ENCODE measurements at regions not wholly inside any gene's neighbourhood (a gene's known extent, or its start where the extent isn't known, plus 50 kb on each side); places are given as distances from the start of the nearest gene placed in this dataset.

DNA sequence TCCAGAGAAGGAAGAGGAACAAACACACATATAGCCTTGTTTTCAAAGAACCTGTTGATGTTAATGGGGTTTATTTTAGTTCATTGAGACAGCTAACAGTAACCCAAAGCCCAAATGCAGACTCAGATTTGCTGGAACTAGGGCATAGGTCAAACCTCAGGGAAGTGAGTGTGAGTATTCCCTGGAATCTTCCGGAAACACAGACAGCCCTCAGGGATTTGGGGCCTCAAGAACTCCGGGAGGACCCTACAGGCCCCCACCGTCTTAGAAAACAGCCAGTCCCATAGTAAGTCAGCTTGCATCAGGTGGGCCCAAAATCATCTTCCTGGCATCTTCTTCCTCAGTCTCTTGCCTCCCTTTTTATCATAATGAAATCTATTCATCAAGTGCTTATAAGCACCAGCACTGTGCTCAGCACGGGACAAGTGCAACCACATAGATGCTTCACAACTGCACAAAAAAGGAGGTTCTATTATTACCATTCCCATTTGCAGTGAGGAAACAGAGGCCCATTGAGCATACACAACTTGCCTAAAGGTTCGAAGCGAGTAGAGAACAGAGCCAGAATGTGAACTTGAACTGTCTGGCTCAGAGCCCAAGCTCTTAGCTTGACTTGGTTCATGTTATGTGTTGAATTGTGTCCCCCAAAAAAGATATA lies 50.2 kb upstream of the BCL11A start:
- no peak for DNase-seq

DNA sequence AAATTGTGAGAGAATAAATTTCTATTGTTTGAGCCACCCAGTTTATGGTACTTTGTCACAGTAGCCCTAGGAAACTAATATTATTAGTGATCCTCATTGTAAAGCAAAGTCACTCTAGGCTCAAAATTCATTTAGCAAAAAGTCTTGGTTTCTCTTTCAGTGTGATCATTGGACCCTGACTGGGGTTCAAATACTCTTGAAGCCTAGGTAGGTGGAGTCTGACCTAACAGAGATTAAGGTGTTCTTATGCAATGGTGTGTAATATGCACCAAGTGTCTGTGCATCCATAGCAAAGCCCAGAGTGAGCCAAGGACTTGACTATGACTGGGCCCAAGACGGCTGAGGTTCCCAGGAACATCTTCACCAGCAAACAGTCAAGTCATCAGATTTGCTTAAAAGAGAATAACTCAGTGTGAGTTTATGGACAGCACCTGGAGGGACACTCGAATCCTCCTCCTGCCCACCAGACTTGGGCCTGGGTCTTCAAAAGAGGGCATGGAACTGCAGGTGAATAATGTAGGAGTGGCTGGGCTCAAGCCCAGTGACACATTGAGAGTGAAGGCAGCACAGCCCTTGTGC lies 51.1 kb upstream of the BCL11A start:
- DNase-seq, result no peak

DNA sequence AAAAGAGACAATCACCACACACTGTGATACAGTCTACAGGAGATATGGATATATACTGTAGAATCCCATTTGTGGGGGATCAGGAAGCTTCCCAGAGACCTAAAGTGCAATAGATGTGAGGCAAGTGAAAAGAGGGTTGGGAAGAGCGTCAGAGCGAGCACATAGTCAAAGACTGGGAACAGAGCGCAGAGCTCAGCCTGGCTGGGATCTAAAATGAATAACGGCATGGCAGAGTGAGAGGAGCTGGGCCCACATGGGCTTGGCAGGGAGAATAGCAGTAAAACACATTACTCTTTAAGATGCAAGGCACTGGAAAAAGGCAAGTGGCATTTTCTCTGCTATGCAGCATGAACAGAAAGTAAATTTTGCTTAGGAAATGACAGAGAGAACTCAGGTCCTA lies 52.4 kb upstream of the BCL11A start:
- DNase-seq, result no peak

DNA sequence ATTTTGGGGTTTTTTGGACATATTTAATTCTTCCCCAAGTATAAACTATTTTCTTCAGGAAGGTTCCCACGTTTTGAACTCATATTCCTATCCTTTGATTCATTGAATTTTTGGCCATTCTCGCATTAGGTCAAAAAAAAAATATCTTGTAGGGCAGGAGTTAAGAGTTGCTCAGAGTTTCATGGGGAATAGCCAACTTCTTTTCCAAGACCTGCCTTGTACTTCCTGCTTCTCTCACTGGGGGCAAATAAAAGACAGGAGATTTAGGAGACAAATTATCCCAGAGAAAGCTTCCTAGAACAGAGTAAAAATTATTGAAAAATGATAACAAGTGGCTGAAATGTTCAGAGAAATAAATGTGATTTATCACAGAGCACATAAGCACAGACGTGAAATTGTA lies 55.2 kb upstream of the BCL11A start:
- no peak for DNase-seq

DNA sequence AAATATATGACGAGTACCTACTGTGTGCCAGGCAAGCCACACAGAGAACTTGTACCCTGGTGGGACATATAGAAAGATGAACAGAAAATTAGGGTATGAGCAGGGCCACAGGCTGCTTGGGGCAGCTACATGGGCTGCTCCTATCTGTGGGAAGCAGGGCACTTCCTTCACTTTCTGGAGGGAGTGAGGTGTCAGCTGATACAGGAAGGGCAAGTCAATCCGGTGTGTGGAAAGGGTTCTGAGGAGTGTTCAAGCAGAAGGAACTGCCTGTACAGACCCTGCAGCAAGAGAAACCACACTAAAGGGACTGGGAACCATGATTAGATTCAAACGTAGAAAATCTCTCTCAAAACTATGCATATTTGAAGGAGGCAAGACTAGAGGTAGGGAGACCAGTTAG lies 58.6 kb upstream of the BCL11A start:
- no peak for DNase-seq

DNA sequence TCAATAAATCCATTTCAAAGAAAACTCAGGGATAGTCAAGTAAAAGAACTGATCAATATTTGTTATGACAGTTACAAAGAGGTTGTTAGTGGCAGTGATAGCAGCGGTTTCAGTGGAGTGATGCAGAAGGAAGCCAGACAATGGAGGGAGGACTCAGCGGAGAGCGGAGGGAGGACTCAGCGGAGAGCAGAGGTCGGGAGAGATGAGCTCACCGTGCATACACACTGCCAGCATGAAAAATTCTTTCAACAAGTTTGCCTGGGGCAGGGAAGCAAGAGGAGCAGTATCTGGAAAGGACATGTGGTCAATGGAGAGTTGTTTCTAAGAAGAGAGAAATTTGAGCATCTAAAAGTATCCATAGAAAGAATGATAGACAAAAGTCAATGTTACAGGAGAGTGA lies 60.9 kb upstream of the BCL11A start:
- no peak for DNase-seq

DNA sequence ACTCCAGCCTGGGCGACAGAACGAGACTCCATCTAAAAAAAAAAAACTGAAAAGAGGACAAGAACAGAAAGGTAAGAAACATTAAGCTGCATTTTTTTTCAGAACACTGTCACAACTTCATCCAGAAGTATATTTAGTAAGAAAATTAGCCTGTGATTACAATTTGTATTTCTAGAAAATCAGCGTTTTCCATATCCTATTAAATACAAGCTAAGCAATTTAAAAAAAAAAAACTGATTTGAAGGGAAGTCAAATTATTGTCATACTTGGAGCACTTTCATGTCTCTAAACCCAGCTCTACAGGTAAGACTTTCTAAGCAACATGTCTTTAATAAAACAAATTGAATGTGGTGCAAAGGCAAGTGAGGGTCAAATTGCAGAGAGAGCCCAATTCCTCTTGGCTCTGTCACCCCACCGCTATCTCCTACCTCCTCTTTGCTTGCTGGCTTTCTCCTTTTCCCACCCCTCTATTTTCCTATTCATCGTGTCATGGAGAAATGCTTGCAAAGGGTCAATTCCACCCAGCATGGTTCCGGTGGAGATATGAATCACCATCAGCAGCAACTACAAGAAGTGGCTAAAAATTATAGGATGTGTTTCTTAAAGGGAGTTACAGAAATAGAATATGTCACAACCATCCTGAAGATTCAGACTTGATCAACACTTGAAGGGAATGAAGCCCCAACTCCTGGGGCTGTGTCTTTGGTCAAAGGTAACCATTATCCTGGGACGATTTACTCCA lies 68.4 kb upstream of the BCL11A start:
- DNase-seq, result no peak

DNA sequence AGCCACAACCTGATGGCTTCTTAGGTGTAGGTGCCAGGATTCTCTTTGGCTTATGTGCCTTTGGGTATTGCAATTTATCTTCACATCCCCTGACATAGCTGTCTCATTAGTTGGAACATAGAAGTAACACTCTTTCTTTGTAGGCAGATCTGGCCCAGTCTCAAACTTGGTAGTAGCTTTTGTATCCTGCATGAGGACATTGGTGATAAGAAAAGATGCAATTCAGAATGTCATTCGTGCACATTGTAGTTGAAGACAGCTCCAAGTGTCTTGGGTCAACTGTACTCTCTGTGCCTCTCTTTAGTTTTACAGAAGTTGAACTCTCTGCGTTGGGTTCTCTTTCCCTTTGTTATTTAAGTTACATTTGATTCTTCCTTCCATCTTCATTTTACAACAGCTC lies 69.6 kb upstream of the BCL11A start:
- no peak for DNase-seq

DNA sequence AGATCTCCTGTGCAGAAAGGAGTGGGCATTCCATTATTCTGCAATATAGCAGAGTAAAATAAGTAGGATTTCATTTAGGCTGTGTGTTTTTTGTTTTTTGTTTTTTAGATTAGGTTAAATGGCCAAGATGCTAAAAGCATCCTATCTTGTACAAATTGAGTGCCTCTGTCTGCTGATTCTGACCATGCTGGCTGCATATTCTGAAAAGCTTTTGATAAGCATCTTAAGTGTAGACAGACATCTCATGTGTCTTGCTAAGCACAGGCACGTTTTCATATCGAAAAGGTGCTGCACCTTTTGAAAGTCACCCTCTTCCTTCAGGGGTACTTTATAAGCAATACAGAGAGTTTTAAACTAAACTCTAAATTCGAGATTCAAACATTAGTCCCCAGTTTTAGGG lies 74.0 kb upstream of the BCL11A start:
- no peak for DNase-seq

DNA sequence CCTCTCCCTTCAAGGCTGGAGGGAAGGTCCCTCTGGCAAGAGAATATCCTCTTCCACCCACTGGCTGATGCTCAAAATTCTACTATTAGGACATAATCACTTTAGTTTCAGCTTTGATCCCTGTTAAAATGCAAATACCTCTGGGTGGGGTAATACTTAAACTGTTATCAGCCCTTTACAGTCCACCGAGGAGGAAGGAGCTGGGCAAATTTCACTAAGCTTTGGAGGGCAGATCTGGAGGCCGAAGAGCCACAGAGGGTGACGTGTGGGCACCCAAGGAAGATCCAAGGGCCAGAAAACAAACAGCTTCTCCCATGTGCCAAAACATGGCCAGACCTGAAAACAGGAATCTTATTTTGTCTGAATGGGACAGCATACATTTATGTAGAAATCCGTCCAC lies 74.6 kb upstream of the BCL11A start:
- DNase-seq, result no peak

DNA sequence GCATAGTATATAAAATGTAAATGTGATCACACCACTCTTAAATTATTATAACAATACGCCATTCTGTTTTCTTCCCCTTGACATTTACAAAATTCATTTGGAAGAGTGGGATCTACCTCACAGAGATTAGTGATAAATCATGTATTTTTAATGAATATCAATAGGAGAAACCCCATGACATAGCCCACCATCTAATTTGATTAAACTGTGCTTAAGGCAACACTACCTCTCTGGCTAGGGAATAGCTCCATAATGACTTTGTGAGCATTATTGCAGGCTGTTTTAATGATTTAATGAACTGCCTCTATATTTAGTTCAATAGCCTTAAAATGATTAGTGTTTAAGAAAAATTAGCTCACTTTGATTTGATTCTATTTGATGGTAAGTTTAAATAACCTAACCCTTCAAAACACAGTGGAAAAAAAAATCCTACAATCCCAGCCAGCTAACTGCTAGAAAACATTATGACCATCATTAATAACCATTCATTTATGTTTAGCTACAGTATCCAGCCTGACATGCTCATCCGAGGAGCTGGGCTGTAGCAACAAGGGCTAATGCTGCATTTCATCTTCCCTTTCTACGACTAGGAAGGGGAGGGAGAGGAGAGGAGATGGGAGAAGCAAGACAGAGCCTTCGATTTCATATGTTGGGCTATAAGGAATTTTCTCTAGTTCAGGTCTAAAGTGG lies 75.3 kb upstream of the BCL11A start:
- DNase-seq, result no peak

DNA sequence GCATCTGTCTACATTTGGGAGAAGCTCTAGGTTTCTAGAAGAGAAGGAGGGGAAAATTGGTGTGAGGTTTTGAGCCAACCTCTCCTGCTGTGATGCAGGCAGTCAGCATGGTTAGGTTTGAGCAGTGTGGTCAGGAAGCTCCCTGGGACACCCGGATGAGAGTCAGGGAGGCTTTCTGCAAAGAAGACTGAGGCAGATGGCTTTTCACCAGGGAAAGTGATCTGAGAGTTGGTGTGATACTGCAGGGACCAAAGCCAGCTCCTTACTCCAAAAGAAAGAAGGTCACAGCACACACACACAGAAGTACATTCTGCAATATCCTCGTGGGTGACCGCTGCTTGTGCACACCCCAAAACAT lies 75.8 kb upstream of the BCL11A start:
- no peak for DNase-seq

DNA sequence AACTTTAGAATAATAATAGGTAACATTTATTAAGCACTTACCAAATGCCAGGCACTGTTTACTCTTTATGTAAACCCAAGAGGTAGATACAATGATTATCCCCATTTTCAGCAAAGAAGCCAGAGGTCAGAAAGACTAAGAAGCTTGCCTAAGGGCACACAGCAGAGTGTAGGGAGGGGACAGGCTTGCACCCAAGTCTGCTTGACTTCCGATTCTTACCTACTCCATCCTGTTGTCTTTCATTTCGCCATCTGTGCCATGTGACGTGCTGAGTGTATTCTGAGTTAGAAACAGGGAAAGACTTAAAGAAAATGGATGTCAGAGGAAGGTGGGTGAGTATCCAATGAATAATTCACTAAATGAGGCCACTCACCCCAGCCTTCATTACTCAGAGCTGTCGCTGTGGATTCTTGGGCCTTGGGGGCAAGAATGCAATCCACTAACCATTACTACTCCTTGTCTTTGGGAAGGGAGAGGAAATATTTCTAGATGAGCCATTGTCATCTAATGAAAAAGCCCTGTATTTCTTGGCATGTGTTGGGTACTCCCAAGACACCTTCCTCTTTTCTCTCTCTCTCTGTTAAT lies 76.4 kb upstream of the BCL11A start:
- no peak for DNase-seq

DNA sequence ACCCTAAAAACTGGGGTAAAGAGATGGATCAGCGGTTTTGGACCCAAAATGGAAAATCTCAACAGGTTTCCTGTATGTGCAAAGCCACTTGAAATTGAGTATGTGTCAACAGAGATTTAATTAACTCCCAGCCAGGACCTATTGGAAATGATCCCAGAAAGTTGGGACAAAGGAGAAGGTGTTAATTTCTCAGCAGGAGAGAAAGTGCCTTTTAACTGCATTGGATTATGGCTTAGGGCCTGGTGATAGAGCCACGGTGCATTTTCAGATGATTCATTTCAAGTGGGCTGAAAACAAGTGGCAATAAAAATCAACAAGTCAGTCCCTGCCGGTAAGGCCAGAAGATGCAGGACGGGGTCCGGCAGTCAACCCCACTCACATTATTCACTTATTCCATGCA lies 80.2 kb upstream of the BCL11A start:
- peak; percentile 52 for DNase-seq

DNA sequence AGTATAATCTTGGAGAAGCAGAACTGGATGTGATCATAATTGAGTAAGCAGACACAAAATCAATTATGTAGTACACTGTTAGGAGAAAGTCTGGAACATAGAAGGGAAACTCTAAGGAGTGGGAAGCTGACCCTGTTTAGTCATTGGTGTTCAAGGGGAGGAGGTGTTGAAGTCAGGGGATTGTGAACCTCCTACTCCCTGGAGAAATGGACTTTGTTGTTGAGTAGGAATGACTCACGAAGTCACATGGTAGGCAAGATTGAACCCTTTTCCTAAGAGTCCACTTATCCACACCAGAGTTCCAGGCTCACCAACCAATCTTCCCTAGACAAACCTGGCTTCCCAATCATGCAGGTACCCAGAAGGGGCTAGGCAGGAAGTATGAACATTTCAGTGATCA lies 81.0 kb upstream of the BCL11A start:
- no peak for DNase-seq

DNA sequence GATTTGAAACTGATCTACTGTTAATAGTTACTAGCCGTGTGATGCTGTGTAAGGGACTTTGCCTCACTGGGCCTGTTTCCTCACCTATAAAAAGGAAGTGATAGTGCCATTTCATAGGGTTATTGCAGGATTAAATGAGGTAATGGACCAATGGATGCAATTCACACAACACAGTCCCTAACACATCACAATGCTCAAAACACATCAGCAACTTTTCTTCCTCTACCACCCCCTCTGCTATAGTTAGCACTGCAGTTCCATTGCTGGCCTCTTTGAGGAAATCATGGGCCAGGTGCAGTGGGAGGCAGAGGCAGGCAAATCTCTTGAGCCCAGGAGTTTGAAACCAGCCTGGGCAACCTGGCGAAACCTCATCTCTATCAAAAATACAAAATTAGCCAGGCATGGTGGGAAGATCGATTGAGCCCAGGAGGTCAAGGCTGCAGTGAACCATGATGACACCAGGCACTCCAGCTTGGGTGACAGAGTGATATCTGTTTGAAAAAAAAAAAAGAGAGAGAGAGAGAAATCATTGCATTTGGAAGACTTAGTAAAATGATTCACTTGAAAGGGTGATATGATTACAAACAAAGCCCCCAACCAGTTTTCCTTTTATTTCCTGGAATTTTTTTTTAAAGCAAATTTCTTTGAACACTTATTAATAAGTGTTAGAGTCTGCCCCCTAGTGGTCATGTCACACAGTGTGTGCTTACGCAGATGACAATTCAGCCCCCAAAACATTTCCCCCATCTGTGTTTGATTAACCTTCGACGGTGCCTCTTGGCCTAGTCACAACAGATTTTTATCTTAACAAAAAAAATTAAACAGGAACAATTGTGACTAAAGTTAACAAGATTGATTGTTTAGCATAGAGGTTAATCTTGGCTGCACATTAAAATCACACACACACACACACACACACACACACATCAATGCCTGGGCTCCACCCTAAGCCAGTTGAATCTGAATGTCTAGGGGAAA lies 88.6 kb upstream of the BCL11A start:
- peak; percentile 26 for DNase-seq

DNA sequence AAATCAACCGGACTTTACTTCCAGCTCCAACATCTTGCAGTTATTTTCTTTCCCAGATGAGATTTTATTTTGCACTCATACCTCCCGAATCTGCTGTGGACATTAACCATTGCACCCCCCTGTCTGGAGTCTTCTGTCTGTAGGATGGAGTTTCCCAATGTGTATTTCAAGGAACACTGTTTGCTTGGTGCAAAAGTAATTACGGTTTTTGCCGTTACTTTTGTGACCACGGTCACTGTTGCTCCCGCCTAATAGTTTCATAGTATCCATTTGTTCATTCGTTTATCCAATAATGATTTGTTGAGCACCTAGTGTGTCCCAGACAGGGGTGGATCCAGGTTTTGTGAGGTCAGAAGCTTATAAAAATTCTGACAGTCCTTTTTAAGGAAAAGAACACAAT lies 90.3 kb upstream of the BCL11A start:
- no peak for DNase-seq

DNA sequence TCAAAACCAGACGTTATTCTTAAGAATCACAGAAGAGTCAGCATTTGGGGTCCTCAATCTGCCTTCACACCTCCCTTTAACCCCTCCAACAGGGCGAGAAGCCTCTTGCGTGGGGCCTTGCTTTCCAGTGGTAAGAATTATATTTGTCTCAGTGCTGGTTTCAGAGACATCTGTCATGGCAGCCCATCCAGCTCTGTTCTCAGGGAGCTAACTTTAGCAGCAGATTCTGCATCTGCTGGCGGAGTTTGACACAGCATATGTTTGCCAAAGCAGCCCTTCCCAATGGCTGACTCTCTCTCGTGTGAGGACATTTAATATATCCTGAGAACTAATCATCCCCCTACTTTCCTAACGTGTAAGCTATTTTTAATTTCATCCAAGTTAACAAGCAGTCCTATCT lies 91.5 kb upstream of the BCL11A start:
- DNase-seq, result no peak

DNA sequence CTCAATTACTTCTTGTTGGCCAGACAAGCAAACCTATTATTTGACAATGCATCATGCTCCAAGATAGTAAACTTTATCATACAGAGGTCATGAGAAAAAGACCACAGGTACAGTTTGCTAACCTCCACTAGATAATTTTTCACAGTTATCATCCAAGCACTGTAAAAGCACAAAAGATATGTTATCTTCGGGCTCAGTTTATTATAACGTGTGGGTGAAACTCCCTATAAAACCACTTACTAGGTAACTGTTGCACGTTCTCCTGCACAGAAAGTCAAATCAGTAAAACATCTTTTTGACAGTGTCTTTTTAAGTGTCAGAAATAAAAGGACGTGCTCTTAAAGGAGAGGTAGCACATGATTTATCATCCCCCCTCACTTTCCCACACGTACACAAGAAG lies 94.7 kb upstream of the BCL11A start:
- DNase-seq, result no peak

DNA sequence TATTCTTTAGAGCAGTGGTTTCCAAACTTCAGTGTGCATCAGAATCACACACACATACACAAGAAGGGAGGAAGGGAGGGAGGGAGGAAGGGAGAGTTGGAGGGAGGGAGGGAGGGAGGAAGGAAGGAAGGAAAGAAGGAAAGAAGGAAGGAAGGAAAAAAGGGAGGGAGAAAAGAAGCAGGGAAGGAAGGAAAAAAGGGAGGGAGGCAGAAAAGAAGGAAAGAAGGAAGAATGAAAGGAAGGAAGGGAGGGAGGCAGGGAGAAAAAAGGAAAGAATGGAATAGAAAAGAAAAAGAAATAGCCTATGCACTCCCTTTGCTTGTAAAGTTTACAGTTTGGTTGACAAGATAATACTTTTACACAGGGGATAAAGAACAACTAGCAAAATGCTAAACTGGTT lies 96.3 kb upstream of the BCL11A start:
- DNase-seq, result no peak

DNA sequence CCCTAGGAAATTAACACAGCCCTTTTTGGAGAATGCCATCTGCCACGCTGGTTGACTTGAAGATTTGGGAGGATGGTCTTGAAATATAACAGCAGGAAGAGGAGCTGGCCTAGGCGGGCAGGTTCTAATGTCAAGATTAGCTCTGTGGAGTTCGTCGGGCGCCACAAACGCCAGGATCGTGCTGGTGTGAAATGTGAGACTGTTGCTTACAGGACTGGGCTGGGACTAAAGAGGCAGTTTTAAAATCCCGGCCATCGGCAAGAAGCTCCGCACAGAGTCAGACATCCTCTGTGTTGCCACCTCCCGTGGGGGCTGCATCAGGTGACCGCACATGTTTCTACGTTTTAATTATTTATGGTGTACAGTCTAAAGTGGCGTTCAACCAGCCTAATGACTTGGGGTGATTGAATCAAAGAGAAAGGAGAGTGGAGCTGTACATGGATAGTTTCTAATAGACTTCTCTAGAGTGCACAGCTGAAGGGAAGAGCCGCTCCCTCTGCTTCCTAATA lies 99.4 kb upstream of the BCL11A start:
- DNase-seq, result no peak

DNA sequence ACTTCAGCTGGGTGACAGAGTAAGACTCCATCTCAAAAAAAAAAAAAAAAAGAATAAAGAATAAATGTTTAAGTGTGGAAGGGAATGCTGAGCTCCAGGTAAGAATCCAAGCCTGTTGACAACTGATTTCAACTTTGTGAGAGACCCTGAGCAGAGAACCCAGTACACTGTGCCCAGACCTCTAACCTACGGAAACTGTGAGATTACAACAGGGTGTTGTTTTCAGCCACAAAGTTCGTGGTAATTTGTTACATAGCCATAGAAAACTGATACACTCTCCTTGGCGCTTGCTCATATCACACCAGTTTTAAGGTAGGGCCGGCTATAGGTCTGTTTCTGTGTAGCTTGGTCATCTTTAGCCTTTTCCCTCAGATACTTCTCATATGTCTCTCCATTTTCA lies 98.4 kb upstream of the PAPOLG start:
- DNase-seq, result no peak
